K562 (cell line): ENCODE measurements at regions not wholly inside any gene's neighbourhood (a gene's known extent, or its start where the extent isn't known, plus 50 kb on each side); places are given as distances from the start of the nearest gene placed in this dataset.

Source experiments
- GTF2B ChIP-seq: IDR thresholded peaks from 2 replicates; pipeline ENCODE4 v1.6.1; 2011; ENCODE audit not compliant: insufficient read length; ENCODE audit errors: extremely low read depth
- MGA ChIP-seq: fragments of 450-650 bp; IDR thresholded peaks from 2 replicates; pipeline ENCODE4 v1.6.1; 2016; ENCODE audit warnings: mild to moderate bottlenecking, moderate library complexity
- SNIP1 ChIP-seq: fragments of 450-650 bp; IDR thresholded peaks from 2 replicates; pipeline ENCODE4 v1.7.1; 2017; ENCODE audit warnings: low read depth, mild to moderate bottlenecking

GRCh38 chr14:84976805-84977204 lies 553.1 kb upstream of the FLRT2 start (continued):
- TF ChIP-seq MGA = no peak
- TF ChIP-seq SNIP1 = no peak
- no peak for TF ChIP-seq GTF2B
